ENCODE measurements at regions not wholly inside any gene's neighbourhood (a gene's known extent, or its start where the extent isn't known, plus 50 kb on each side); places are given as distances from the start of the nearest gene placed in this dataset.

DNA sequence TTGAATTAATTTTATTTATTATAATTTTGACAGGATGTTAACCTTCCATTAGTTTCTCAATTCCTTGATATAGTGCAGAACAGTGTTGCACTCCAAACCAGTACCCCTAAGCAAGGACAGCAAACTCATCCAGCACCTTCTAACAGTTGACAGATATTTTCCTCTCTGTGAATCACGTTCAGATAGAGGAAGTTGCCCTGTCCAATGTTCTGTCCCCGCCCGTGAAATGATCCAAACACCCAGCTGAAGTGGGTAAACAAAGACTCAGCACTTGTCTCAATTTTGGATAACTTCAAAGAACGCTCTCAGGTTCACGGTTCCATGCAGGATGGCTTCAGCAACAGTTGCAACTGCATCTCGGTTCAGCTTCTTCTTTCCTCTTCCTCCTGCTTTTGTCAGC is 1240.0 kb upstream of the ADGRL3 start:
- 31 to 32% methylated on average over 6 of the region's 6 CpGs for WGBS, 2 donors
- no peak for ATAC-seq (ENCODE audit: low FRiP score in 2 of 2)
- H3K4me3 ChIP-seq: no peak overlapping the region
- no peaks in the 10 kb centered on the region for H3K4me1 ChIP-seq
- H3K36me3 ChIP-seq: no peaks in the 10 kb centered on the region
- H3K27me3 ChIP-seq: no peaks in the 10 kb centered on the region
- TF ChIP-seq POLR2A (IDR thresholded peaks at IDR 0.05): no peak
- TF ChIP-seq, protein P1, sequence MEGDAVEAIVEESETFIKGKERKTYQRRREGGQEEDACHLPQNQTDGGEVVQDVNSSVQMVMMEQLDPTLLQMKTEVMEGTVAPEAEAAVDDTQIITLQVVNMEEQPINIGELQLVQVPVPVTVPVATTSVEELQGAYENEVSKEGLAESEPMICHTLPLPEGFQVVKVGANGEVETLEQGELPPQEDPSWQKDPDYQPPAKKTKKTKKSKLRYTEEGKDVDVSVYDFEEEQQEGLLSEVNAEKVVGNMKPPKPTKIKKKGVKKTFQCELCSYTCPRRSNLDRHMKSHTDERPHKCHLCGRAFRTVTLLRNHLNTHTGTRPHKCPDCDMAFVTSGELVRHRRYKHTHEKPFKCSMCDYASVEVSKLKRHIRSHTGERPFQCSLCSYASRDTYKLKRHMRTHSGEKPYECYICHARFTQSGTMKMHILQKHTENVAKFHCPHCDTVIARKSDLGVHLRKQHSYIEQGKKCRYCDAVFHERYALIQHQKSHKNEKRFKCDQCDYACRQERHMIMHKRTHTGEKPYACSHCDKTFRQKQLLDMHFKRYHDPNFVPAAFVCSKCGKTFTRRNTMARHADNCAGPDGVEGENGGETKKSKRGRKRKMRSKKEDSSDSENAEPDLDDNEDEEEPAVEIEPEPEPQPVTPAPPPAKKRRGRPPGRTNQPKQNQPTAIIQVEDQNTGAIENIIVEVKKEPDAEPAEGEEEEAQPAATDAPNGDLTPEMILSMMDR (IDR thresholded peaks at IDR 0.05): no peak
- no peak for TF ChIP-seq POLR2AphosphoS5 (IDR thresholded peaks at IDR 0.05)
- no peak for TF ChIP-seq EP300 (IDR thresholded peaks at IDR 0.05)
- no peak for DNase-seq
- H3K9me3 ChIP-seq: no peaks in the 10 kb centered on the region
- no peak overlapping the region for H3K27ac ChIP-seq

DNA sequence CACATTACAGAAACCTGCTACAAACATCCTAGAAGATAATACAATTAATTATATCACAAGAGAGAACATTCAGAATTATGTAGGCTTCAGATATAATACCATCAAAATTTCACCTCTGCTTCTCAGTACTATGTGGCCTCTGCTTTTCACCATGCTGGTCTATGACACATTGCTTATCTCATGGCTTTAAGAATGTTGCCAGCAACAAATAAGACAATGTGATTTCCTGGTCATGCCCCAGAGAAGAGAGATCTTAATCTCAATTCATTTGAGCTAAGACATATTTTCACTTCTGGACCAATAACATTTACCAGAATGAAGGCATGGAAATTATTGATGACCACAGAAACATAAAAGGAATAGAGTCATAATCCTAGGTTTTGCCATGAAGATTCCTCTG is 1233.4 kb upstream of the ADGRL3 start:
- ATAC-seq (ENCODE audit: low FRiP score in 2 of 2) (no peak), DNase-seq (no peak)
- Histone ChIP-seq H3K9me3 (no peaks in the 10 kb centered on the region), H3K27me3 (no peaks in the 10 kb centered on the region), H3K36me3 (no peaks in the 10 kb centered on the region), H3K4me3 (no peak overlapping the region), H3K4me1 (no peaks in the 10 kb centered on the region), H3K27ac (no peak overlapping the region)
- TF ChIP-seq EP300 (IDR thresholded peaks at IDR 0.05) (no peak), POLR2AphosphoS5 (IDR thresholded peaks at IDR 0.05) (no peak), POLR2A (IDR thresholded peaks at IDR 0.05) (no peak)
- TF ChIP-seq, protein P1 (IDR thresholded peaks at IDR 0.05): no peak

DNA sequence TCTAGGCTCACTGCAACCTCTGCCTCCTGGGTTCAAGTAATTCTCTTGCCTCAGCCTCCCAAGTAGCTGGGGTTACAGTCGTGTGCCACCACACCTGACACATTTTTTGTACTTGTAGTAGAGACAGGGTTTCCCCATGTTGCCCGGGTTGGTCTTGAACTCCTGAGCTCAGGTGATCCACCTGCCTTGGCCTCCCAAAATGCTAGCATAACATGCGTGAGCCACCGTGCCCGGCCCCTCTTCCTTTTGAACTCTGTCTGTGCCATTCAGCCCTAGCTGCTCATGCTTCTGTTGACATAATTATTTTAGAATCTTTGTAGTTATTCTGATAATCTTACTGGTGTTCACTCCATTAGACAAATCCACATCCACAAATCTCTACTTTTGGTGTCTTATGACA is 1231.3 kb upstream of the ADGRL3 start:
- no peak for TF ChIP-seq POLR2AphosphoS5 (IDR thresholded peaks at IDR 0.05)
- TF ChIP-seq POLR2A (IDR thresholded peaks at IDR 0.05): no peak
- TF ChIP-seq, protein P1 (IDR thresholded peaks at IDR 0.05): no peak
- TF ChIP-seq EP300 (IDR thresholded peaks at IDR 0.05): no peak
- no peaks in the 10 kb centered on the region for H3K4me1 ChIP-seq
- WGBS, 2 donors: 92 to 93% methylated on average over 5 of the region's 5 CpGs
- no peaks in the 10 kb centered on the region for H3K36me3 ChIP-seq
- no peaks in the 10 kb centered on the region for H3K27me3 ChIP-seq
- no peak overlapping the region for H3K4me3 ChIP-seq
- no peak overlapping the region for H3K27ac ChIP-seq
- ATAC-seq (ENCODE audit: low FRiP score in 2 of 2) (no peak), DNase-seq (no peak)
- H3K9me3 ChIP-seq: no peaks in the 10 kb centered on the region

DNA sequence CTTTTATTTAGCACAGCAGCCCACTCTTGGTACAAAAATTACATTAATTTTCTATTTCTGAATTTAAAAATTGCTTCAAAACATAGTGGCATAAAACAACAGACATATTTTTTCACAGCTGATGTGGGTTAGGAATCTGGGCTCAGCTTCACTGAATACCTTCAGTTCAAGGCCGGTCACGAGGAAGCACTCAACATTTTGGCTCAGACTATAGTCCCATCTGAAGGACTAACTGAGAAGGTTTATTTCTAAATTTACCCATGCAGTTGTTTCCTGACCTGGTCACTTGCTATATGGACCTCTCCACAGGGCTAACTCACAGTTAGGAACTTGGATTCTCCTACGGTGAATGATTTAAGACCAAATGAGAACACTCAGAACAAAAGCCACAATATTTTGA is 1230.2 kb upstream of the ADGRL3 start:
- TF ChIP-seq, protein P1 (IDR thresholded peaks at IDR 0.05): no peak
- TF ChIP-seq POLR2AphosphoS5 (IDR thresholded peaks at IDR 0.05): no peak
- no peak for TF ChIP-seq EP300 (IDR thresholded peaks at IDR 0.05)
- TF ChIP-seq POLR2A (IDR thresholded peaks at IDR 0.05): no peak
- no peak overlapping the region for H3K27ac ChIP-seq
- no peaks in the 10 kb centered on the region for H3K9me3 ChIP-seq
- ATAC-seq (ENCODE audit: low FRiP score in 2 of 2) (no peak), DNase-seq (peak in 1 of 2 donors; percentile 43)
- H3K27me3 ChIP-seq: no peaks in the 10 kb centered on the region
- no peaks in the 10 kb centered on the region for H3K36me3 ChIP-seq
- H3K4me3 ChIP-seq: no peak overlapping the region
- no peaks in the 10 kb centered on the region for H3K4me1 ChIP-seq
- 69 to 84% methylated on average over 3 of the region's 3 CpGs for WGBS, 2 donors

DNA sequence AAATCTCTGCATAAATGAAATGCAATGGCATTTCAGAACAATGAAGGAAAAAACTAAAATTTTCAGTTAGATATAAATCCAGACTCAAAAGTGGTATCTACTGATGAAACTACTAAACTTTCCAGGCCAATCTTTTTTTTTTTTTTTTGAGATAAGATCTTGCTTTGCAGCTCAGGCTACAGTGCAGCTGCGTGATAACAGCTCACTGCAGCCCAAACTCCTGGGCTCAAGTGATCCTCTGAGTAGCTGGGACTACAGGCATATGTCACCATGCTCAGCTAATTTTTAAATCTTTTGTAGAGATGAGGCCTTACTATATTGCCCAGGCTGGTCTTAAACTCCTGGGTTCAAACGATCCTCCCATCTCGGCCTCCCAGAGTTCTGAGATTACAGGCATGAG is 1228.2 kb upstream of the ADGRL3 start:
- TF ChIP-seq POLR2A (IDR thresholded peaks at IDR 0.05) (no peak), POLR2AphosphoS5 (IDR thresholded peaks at IDR 0.05) (no peak), EP300 (IDR thresholded peaks at IDR 0.05) (no peak)
- TF ChIP-seq, protein P1 (IDR thresholded peaks at IDR 0.05): no peak
- Histone ChIP-seq H3K27me3 (no peaks in the 10 kb centered on the region), H3K36me3 (no peaks in the 10 kb centered on the region), H3K4me3 (no peak overlapping the region), H3K4me1 (no peaks in the 10 kb centered on the region), H3K27ac (no peak overlapping the region), H3K9me3 (no peaks in the 10 kb centered on the region)
- WGBS, 2 donors: 78 to 88% methylated on average over 3 of the region's 3 CpGs
- ATAC-seq (ENCODE audit: low FRiP score in 2 of 2) (no peak), DNase-seq (no peak)

Data from upper lobe of left lung (tissue), 6 donors.